Keratinocyte (primary cell): ENCODE measurements at regions not wholly inside any gene's neighbourhood (a gene's known extent, or its start where the extent isn't known, plus 50 kb on each side); places are given as distances from the start of the nearest gene placed in this dataset.

Source experiments
- CTCF ChIP-seq, 3 experiments: IDR thresholded peaks in 1 of 3; conservative IDR thresholded peaks in 1 of 3; optimal IDR thresholded peaks in 1 of 3; 2 replicates in 2 of 3; 3 replicates in 1 of 3; pipeline versions ENCODE3 to v1.5.1; 2011; ENCODE audit warnings: low read length in 3 of 3, mild to moderate bottlenecking in 3 of 3, moderate library complexity in 2 of 3, control low read depth in 1 of 3, inconsistent platforms in 1 of 3; ENCODE audit not compliant: insufficient read depth in 2 of 3; ENCODE audit errors: extremely low read depth in 1 of 3
- EZH2 ChIP-seq: IDR thresholded peaks from one replicate; pipeline ENCODE4 v1.6.1; 2012; ENCODE audit warnings: inconsistent platforms, mild to moderate bottlenecking, low read length, moderate library complexity

GRCh38 chr18:60831971-60832370 is 459.4 kb upstream of the MC4R start:
- no peak for TF ChIP-seq CTCF (optimal IDR thresholded peaks at IDR 0.05 in 1 of 3, IDR thresholded peaks at IDR 0.05 in 1 of 3, conservative IDR thresholded peaks at IDR 0.05 in 1 of 3; ENCODE audit: extremely low read depth in 1 of 3, insufficient read depth in 2 of 3, low read length in 3 of 3)
- no peak for TF ChIP-seq EZH2
